H9 (cell line): ENCODE measurements at regions not wholly inside any gene's neighbourhood (a gene's known extent, or its start where the extent isn't known, plus 50 kb on each side); places are given as distances from the start of the nearest gene placed in this dataset.

Experiments used
- DNase-seq: peaks from one replicate; pipeline ENCODE4 v3.0.0-alpha.2; 2017
- H2AFZ ChIP-seq: one replicate; pipeline ENCODE4 v1.6.1; 2013; ENCODE audit warnings: mild to moderate bottlenecking, low read length, control low read depth, moderate library complexity
- H2AK5ac ChIP-seq: 2 replicates; pipeline ENCODE4 v1.6.1; 2013; ENCODE audit warnings: low read length, control low read depth, mixed read lengths; ENCODE audit not compliant: insufficient read length
- H2BK120ac ChIP-seq: one replicate; pipeline ENCODE4 v1.6.1; 2013; ENCODE audit warnings: low read depth, mild to moderate bottlenecking, low read length, control low read depth, inconsistent platforms; ENCODE audit not compliant: poor library complexity, severe bottlenecking
- H2BK12ac ChIP-seq: 2 replicates; pipeline ENCODE4 v1.6.1; 2013; ENCODE audit warnings: low read length, control low read depth, mixed read lengths, low read depth; ENCODE audit not compliant: insufficient read length
- H2BK15ac ChIP-seq: 2 replicates; pipeline ENCODE4 v1.6.1; 2013; ENCODE audit warnings: low read depth, low read length, control low read depth
- H2BK20ac ChIP-seq: one replicate; pipeline ENCODE4 v1.6.1; 2013; ENCODE audit warnings: low read depth, mild to moderate bottlenecking, low read length, control low read depth, inconsistent platforms; ENCODE audit not compliant: poor library complexity, severe bottlenecking
- H2BK5ac ChIP-seq: 2 replicates; pipeline ENCODE4 v1.6.1; 2013; ENCODE audit warnings: low read length, control low read depth, mixed read lengths; ENCODE audit not compliant: insufficient read length
- H3K14ac ChIP-seq: 2 replicates; pipeline ENCODE4 v1.6.1; 2013; ENCODE audit warnings: low read length, control low read depth; ENCODE audit not compliant: insufficient read depth
- H3K18ac ChIP-seq: 2 replicates; pipeline ENCODE4 v1.6.1; 2013; ENCODE audit warnings: low read depth, mild to moderate bottlenecking, mixed read lengths, low read length, control low read depth; ENCODE audit not compliant: insufficient read length
- H3K23ac ChIP-seq: 2 replicates; pipeline ENCODE4 v1.6.1; 2013; ENCODE audit warnings: low read length, control low read depth, mixed read lengths, low read depth; ENCODE audit not compliant: insufficient read length
- H3K23me2 ChIP-seq: 2 replicates; pipeline ENCODE4 v1.6.1; 2013; ENCODE audit warnings: low read depth, mild to moderate bottlenecking, mixed read lengths, low read length, control low read depth; ENCODE audit not compliant: insufficient read length, poor library complexity, severe bottlenecking
- H3K27ac ChIP-seq: 2 replicates; pipeline ENCODE4 v1.5.1; 2013; ENCODE audit warnings: low read length, control low read depth, mixed read lengths, low read depth; ENCODE audit not compliant: insufficient read length
- H3K27me3 ChIP-seq: 2 replicates; pipeline ENCODE4 v1.6.1; 2013; ENCODE audit warnings: low read length, control low read depth, inconsistent platforms; ENCODE audit not compliant: insufficient read depth
- H3K4ac ChIP-seq: 2 replicates; pipeline ENCODE4 v1.6.1; 2013; ENCODE audit warnings: low read depth, mild to moderate bottlenecking, control low read depth, inconsistent platforms, low read length, moderate library complexity
- H3K4me1 ChIP-seq: 2 replicates; pipeline ENCODE4 v1.6.1; 2013; ENCODE audit warnings: low read length, control low read depth, inconsistent platforms; ENCODE audit not compliant: insufficient read depth
- H3K4me2 ChIP-seq: 2 replicates; pipeline ENCODE4 v1.6.1; 2013; ENCODE audit warnings: low read length, control low read depth, mixed read lengths; ENCODE audit not compliant: insufficient read length, insufficient read depth
- H3K56ac ChIP-seq: 2 replicates; pipeline ENCODE4 v1.6.1; 2013; ENCODE audit warnings: low read depth, mild to moderate bottlenecking, mixed read lengths, low read length, control low read depth; ENCODE audit not compliant: insufficient read length
- H3K79me1 ChIP-seq: 2 replicates; pipeline ENCODE4 v1.6.1; 2013; ENCODE audit warnings: low read depth, mild to moderate bottlenecking, moderate library complexity, low read length, control low read depth, inconsistent platforms; ENCODE audit not compliant: insufficient read depth, poor library complexity, severe bottlenecking
- H3K79me2 ChIP-seq: 2 replicates; pipeline ENCODE4 v1.6.1; 2013; ENCODE audit warnings: low read length, control low read depth, inconsistent platforms; ENCODE audit not compliant: insufficient read depth
- H3K9ac ChIP-seq: 2 replicates; pipeline ENCODE4 v1.6.1; 2013; ENCODE audit warnings: low read length, control low read depth, mixed read lengths; ENCODE audit not compliant: insufficient read length; ENCODE audit errors: extremely low read depth
- H3K9me3 ChIP-seq: one replicate; pipeline ENCODE4 v1.6.1; 2013; ENCODE audit warnings: low read depth, low read length, inconsistent platforms; ENCODE audit not compliant: control insufficient read depth
- H3T11ph ChIP-seq: one replicate; pipeline ENCODE4 v1.6.1; 2013; ENCODE audit warnings: mild to moderate bottlenecking, low read length, control low read depth, inconsistent platforms
- H4K20me1 ChIP-seq: one replicate; pipeline ENCODE4 v1.6.1; 2013; ENCODE audit not compliant: control insufficient read depth, insufficient read length, insufficient read depth
- H4K5ac ChIP-seq: 2 replicates; pipeline ENCODE4 v1.6.1; 2013; ENCODE audit warnings: low read depth, mild to moderate bottlenecking, mixed read lengths, low read length, control low read depth; ENCODE audit not compliant: insufficient read length
- H4K8ac ChIP-seq: replicated peaks from 2 replicates; pipeline ENCODE4 v1.6.1; 2013; ENCODE audit warnings: low read length, control low read depth, mixed read lengths, low read depth; ENCODE audit not compliant: insufficient read length
- H4K91ac ChIP-seq: 2 replicates; pipeline ENCODE4 v1.6.1; 2013; ENCODE audit warnings: low read depth, mild to moderate bottlenecking, moderate library complexity, mixed read lengths, low read length, control low read depth; ENCODE audit not compliant: insufficient read length
- H3K27ac Mint-ChIP-seq, 3 experiments: 2 replicates in 2 of 3; 3 replicates in 1 of 3; pipeline ENCODE4 v1.8.0; 2020 to 2021; ENCODE audit warnings: mixed read lengths in 3 of 3, mild to moderate bottlenecking in 1 of 3, moderate library complexity in 1 of 3
- H3K27me3 Mint-ChIP-seq: 2 replicates; pipeline ENCODE4 v1.8.0; 2021; ENCODE audit warnings: low read depth, mild to moderate bottlenecking, moderate library complexity, mixed read lengths
- H3K36me3 Mint-ChIP-seq, 3 experiments: 2 replicates in 2 of 3; 3 replicates in 1 of 3; pipeline ENCODE4 v1.8.0; 2020 to 2021; ENCODE audit warnings: low read depth in 3 of 3, mixed read lengths in 3 of 3; ENCODE audit not compliant: insufficient read depth in 1 of 3
- H3K4me1 Mint-ChIP-seq, 2 experiments: 2 replicates each; pipeline ENCODE4 v1.8.0; 2020; ENCODE audit warnings: mixed read lengths in 2 of 2
- H3K4me3 Mint-ChIP-seq, 2 experiments: 2 replicates in 1 of 2; 3 replicates in 1 of 2; pipeline ENCODE4 v1.8.0; 2020 to 2021; ENCODE audit warnings: mild to moderate bottlenecking in 2 of 2, mixed read lengths in 2 of 2, moderate library complexity in 1 of 2
- H3K9me3 Mint-ChIP-seq, 2 experiments: 2 replicates in 1 of 2; 3 replicates in 1 of 2; pipeline ENCODE4 v1.8.0; 2020; ENCODE audit warnings: mild to moderate bottlenecking in 2 of 2, mixed read lengths in 2 of 2, moderate library complexity in 1 of 2
- WGBS: extraction: QIAGEN DNeasy Blood & Tissue Kit; methylation state at CpG from one replicate; pipeline ENCODE4 v1.1.7; 2013; ENCODE audit warnings: missing lambda C conversion rate, low lambda C conversion rate, mixed read lengths; ENCODE audit not compliant: insufficient read length; ENCODE audit errors: extremely low coverage; 5-methylcytosine and 5-hydroxymethylcytosine counted together
- TF ChIP-seq, protein P1 (sequence below): fragments of 200-600 bp; sonication (generic); conservative IDR thresholded peaks from 3 replicates; pipeline ENCODE4 v1.8.0; 2021; ENCODE audit warnings: antibody characterized with exemption, mild to moderate bottlenecking

DNA sequence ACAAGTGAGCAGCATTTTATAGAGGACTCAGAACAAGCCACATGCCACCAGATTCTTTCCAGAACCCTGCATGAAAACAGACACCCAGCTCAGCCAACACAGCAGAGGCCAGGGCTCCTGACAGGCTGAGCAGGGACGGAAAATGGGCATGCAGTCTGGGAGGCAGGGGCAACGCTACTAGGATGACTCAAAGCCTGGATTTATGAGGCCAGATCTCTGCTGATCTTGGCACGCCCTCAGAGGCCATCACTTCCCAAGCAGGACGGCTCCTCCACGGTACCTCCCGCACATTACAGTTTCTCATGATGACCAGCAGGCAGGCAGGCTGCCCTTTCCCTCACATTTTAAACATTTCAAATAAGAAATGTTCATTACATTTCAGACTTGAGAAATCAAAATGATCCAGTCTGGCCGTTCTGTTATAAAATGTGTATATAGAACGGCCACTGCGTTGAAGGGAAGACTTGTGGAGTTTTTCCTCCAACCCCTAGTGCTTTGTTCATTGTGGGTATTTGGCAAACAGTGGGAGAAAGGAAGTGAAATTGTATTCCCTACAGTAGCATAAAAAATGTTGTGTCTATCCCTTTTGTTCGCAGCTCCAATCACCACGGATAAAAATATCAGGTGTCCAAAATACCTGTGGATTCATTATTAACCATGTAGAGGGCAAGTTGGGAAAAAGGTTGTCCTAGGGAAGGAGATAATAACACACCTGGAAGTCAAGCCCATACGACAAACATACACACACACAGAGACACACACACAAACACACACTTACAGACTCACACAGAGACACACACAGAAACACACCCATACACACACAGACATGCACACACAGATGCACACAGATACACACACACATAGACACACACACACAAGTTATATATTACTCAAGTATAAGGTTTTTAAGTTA, 64.8 kb upstream of the ADAMTS18 start:
- H3K4me1 ChIP-seq = peaks cover 8% of the 10 kb centered on the region; the same call in 1 of the 2 replicates
- Mint-ChIP-seq H3K4me1 (peaks cover 38% of the 10 kb centered on the region in 2 experiments), H3K27me3 (peaks cover 4% of the 10 kb centered on the region), H3K27ac (peak overlapping the region in 1 of 3 experiments; percentile 2; a peak in 1 of 7 replicates), H3K4me3 (no peak overlapping the region), H3K9me3 (no peaks in the 10 kb centered on the region; a peak in 1 of 5 replicates), H3K36me3 (no peaks in the 10 kb centered on the region)
- TF ChIP-seq, protein P1, sequence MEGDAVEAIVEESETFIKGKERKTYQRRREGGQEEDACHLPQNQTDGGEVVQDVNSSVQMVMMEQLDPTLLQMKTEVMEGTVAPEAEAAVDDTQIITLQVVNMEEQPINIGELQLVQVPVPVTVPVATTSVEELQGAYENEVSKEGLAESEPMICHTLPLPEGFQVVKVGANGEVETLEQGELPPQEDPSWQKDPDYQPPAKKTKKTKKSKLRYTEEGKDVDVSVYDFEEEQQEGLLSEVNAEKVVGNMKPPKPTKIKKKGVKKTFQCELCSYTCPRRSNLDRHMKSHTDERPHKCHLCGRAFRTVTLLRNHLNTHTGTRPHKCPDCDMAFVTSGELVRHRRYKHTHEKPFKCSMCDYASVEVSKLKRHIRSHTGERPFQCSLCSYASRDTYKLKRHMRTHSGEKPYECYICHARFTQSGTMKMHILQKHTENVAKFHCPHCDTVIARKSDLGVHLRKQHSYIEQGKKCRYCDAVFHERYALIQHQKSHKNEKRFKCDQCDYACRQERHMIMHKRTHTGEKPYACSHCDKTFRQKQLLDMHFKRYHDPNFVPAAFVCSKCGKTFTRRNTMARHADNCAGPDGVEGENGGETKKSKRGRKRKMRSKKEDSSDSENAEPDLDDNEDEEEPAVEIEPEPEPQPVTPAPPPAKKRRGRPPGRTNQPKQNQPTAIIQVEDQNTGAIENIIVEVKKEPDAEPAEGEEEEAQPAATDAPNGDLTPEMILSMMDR = no peak
- no peaks in the 10 kb centered on the region for H3K9me3 ChIP-seq
- no peak overlapping the region for H2BK5ac ChIP-seq
- H3K14ac ChIP-seq = no peak overlapping the region
- no peak overlapping the region for H3K4ac ChIP-seq
- H3K4me2 ChIP-seq = no peak overlapping the region
- DNase-seq = no peak
- no peak overlapping the region for H2AFZ ChIP-seq
- no peaks in the 10 kb centered on the region for H3K79me1 ChIP-seq
- no CpG with 5 or more reads among the region's 12 CpGs for WGBS
- no peak overlapping the region for H2BK12ac ChIP-seq
- H3K23ac ChIP-seq = no peak overlapping the region
- no peak overlapping the region for H3K27ac ChIP-seq
- no peak overlapping the region for H3K18ac ChIP-seq
- H4K20me1 ChIP-seq = no peaks in the 10 kb centered on the region
- no peaks in the 10 kb centered on the region for H3K79me2 ChIP-seq
- no peak overlapping the region for H4K5ac ChIP-seq
- no peaks in the 10 kb centered on the region for H3K23me2 ChIP-seq
- no peak overlapping the region for H4K8ac ChIP-seq
- no peak overlapping the region for H2AK5ac ChIP-seq
- H4K91ac ChIP-seq = no peak overlapping the region
- no peak overlapping the region for H2BK15ac ChIP-seq
- H2BK20ac ChIP-seq = no peak overlapping the region
- H3K56ac ChIP-seq = no peak overlapping the region
- no peak overlapping the region for H3K9ac ChIP-seq
- no peak overlapping the region for H3T11ph ChIP-seq
- no peak overlapping the region for H2BK120ac ChIP-seq
- H3K27me3 ChIP-seq = no peaks in the 10 kb centered on the region
